Right lobe of liver (tissue), 4 donors: ENCODE measurements at regions not wholly inside any gene's neighbourhood (a gene's known extent, or its start where the extent isn't known, plus 50 kb on each side); places are given as distances from the start of the nearest gene placed in this dataset.

Source experiments
- CTCF ChIP-seq, 4 donors: fragments of 200-600 bp in 3 of 4; fragments of 450-650 bp in 1 of 4; IDR thresholded peaks; one replicate each; pipeline versions ENCODE4 v1.5.1 to v1.8.0; 2016 to 2022; ENCODE audit warnings: antibody characterized with exemption in 4 of 4, mild to moderate bottlenecking in 2 of 4
- POLR2A ChIP-seq: fragments of 450-650 bp; IDR thresholded peaks from one replicate; pipeline ENCODE4 v1.6.1; 2017; ENCODE audit warnings: antibody characterized with exemption, mild to moderate bottlenecking
- donor health status: DM: no; HTN: no; CAD: no.
- donor health status: DM: no; HTN: no; CAD: no.
- donor health status: DM: no; HTN: yes; CAD: no.

GRCh38 chr6:55957961-55958422 lies 82.6 kb upstream of the BMP5 start:
- TF ChIP-seq CTCF (IDR thresholded peaks at IDR 0.05), result no peak
- no peak for TF ChIP-seq POLR2A
